KMS-11 (cell line): ENCODE measurements at regions not wholly inside any gene's neighbourhood (a gene's known extent, or its start where the extent isn't known, plus 50 kb on each side); places are given as distances from the start of the nearest gene placed in this dataset.

Experiments used
- H2AFZ ChIP-seq: fragments of 200-600 bp; sonication (generic); 2 replicates; pipeline ENCODE4 v1.6.1; 2016; ENCODE audit warnings: antibody characterized with exemption, mixed run types, low read depth
- H3K27ac ChIP-seq: fragments of 200-600 bp; sonication (generic); 2 replicates; pipeline ENCODE4 v1.6.1; 2016; ENCODE audit warnings: mild to moderate bottlenecking, mixed run types
- H3K27me3 ChIP-seq: fragments of 200-600 bp; sonication (generic); 2 replicates; pipeline ENCODE4 v1.6.1; 2017; ENCODE audit warnings: mild to moderate bottlenecking, low read depth, mixed run types, moderate library complexity; ENCODE audit not compliant: insufficient read depth
- H3K36me3 ChIP-seq: fragments of 200-600 bp; sonication (generic); 2 replicates; pipeline ENCODE4 v1.6.1; 2017; ENCODE audit warnings: mild to moderate bottlenecking, mixed run types; ENCODE audit not compliant: insufficient read depth
- H3K4me1 ChIP-seq: fragments of 200-600 bp; sonication (generic); 2 replicates; pipeline ENCODE4 v1.6.1; 2016; ENCODE audit warnings: mild to moderate bottlenecking, low read depth, mixed run types; ENCODE audit not compliant: poor library complexity, severe bottlenecking
- H3K4me2 ChIP-seq: fragments of 200-600 bp; sonication (generic); 2 replicates; pipeline ENCODE4 v1.7.0; 2016; ENCODE audit warnings: mild to moderate bottlenecking, mixed run types
- H3K4me3 ChIP-seq: fragments of 200-600 bp; sonication (generic); IDR thresholded peaks from 2 replicates; pipeline ENCODE4 v1.6.1; 2017; ENCODE audit warnings: low read depth, low read length, mixed read lengths; ENCODE audit not compliant: insufficient read depth
- H3K79me2 ChIP-seq: fragments of 200-600 bp; sonication (generic); 2 replicates; pipeline ENCODE4 v1.6.1; 2016; ENCODE audit warnings: low read depth, mixed run types; ENCODE audit not compliant: insufficient read depth
- H3K9ac ChIP-seq: fragments of 200-600 bp; sonication (generic); 2 replicates; pipeline ENCODE4 v1.6.1; 2016; ENCODE audit warnings: mild to moderate bottlenecking, mixed run types
- H4K20me1 ChIP-seq: fragments of 200-600 bp; sonication (generic); 2 replicates; pipeline ENCODE4 v1.6.1; 2016; ENCODE audit warnings: mild to moderate bottlenecking, mixed run types; ENCODE audit not compliant: insufficient read depth
- CTCF ChIP-seq: fragments of 200-600 bp; sonication (generic); conservative IDR thresholded peaks from 2 replicates; pipeline ENCODE4 v1.6.1; 2017; ENCODE audit warnings: low read depth, mild to moderate bottlenecking, antibody characterized with exemption, low read length, moderate library complexity, mixed read lengths

GRCh38 chr15:47965297-47965696 lies 155.5 kb upstream of the SLC24A5 start:
- H3K36me3 ChIP-seq: no peaks in the 10 kb centered on the region
- H3K27ac ChIP-seq: no peak overlapping the region
- TF ChIP-seq CTCF: no peak
- H3K9ac ChIP-seq: no peak overlapping the region
- H3K79me2 ChIP-seq: no peaks in the 10 kb centered on the region
- no peak overlapping the region for H2AFZ ChIP-seq
- H3K4me1 ChIP-seq: peaks cover 31% of the 10 kb centered on the region
- H3K4me2 ChIP-seq: no peak overlapping the region
- H3K4me3 ChIP-seq: no peak overlapping the region
- no peaks in the 10 kb centered on the region for H4K20me1 ChIP-seq
- no peaks in the 10 kb centered on the region for H3K27me3 ChIP-seq

- Histone ChIP-seq H3K27me3 (no peaks in the 10 kb centered on the region), H3K4me1 (peaks cover 3% of the 10 kb centered on the region), H3K4me2 (no peak overlapping the region), H3K27ac (no peak overlapping the region), H3K9ac (no peak overlapping the region), H3K4me3 (no peak overlapping the region), H2AFZ (no peak overlapping the region), H3K79me2 (no peaks in the 10 kb centered on the region), H3K36me3 (no peaks in the 10 kb centered on the region), H4K20me1 (no peaks in the 10 kb centered on the region)
- TF ChIP-seq CTCF: no peak
Measured at GRCh38 chr15:47968593-47968992, 152.2 kb upstream of the SLC24A5 start.

GRCh38 chr15:47971637-47972036 lies 149.2 kb upstream of the SLC24A5 start:
- no peak overlapping the region for H3K9ac ChIP-seq
- no peaks in the 10 kb centered on the region for H4K20me1 ChIP-seq
- H3K79me2 ChIP-seq: no peaks in the 10 kb centered on the region
- H3K36me3 ChIP-seq: no peaks in the 10 kb centered on the region
- no peaks in the 10 kb centered on the region for H3K4me1 ChIP-seq
- H3K27ac ChIP-seq: no peak overlapping the region
- H3K27me3 ChIP-seq: no peaks in the 10 kb centered on the region
- no peak overlapping the region for H3K4me3 ChIP-seq
- H3K4me2 ChIP-seq: no peak overlapping the region
- no peak overlapping the region for H2AFZ ChIP-seq
- TF ChIP-seq CTCF: no peak

- H3K36me3 ChIP-seq: no peaks in the 10 kb centered on the region
- no peaks in the 10 kb centered on the region for H3K4me1 ChIP-seq
- H2AFZ ChIP-seq: no peak overlapping the region
- H3K4me2 ChIP-seq: no peak overlapping the region
- no peaks in the 10 kb centered on the region for H3K79me2 ChIP-seq
- H3K9ac ChIP-seq: no peak overlapping the region
- no peak overlapping the region for H3K27ac ChIP-seq
- H3K4me3 ChIP-seq: no peak overlapping the region
- no peak for TF ChIP-seq CTCF
- H3K27me3 ChIP-seq: no peaks in the 10 kb centered on the region
- H4K20me1 ChIP-seq: no peaks in the 10 kb centered on the region
Measured at GRCh38 chr15:47972738-47973137, 148.1 kb upstream of the SLC24A5 start.

GRCh38 chr15:47974724-47975123 lies 146.1 kb upstream of the SLC24A5 start:
- Histone ChIP-seq H3K36me3 (no peaks in the 10 kb centered on the region), H3K27ac (no peak overlapping the region), H2AFZ (no peak overlapping the region), H3K79me2 (no peaks in the 10 kb centered on the region), H4K20me1 (no peaks in the 10 kb centered on the region), H3K4me2 (no peak overlapping the region), H3K4me3 (no peak overlapping the region), H3K9ac (no peak overlapping the region), H3K27me3 (no peaks in the 10 kb centered on the region), H3K4me1 (no peaks in the 10 kb centered on the region)
- TF ChIP-seq CTCF: no peak
